K562 (cell line): ENCODE measurements at regions not wholly inside any gene's neighbourhood (a gene's known extent, or its start where the extent isn't known, plus 50 kb on each side); places are given as distances from the start of the nearest gene placed in this dataset.

Experiments
- ATAC-seq: fragments of 200-7000 bp; cut with Tn5 transposase; 3 replicates; pipeline ENCODE4 v1.9.1; 2020; ENCODE audit warnings: moderate library complexity
- BruUV-seq: library from RNA; stranded (reverse); fragments of 400-500 nt; replicated peaks from 2 replicates; lab custom pipeline; 2021; lab: Mats Ljungman, UMichigan
- CTCF ChIA-PET: fragments of 300-600 bp; formaldehyde crosslinking; extraction: SDS; loops from one replicate; lab custom pipeline; 2021; ENCODE audit warnings: low intra/inter-chr PET ratio; lab: Yijun Ruan, JAX
- POLR2A ChIA-PET: fragments of 300-600, 350-650 bp; sonication (Branson Sonifier 250); formaldehyde crosslinking; extraction: SDS; loops from one replicate; lab custom pipeline; 2021; ENCODE audit warnings: antibody characterized with exemption, inconsistent platforms; lab: Yijun Ruan, JAX
- DNase-seq, 4 experiments: peaks; one replicate each; pipeline versions ENCODE4 v3.0.0 to v3.0.0-alpha.2; 2011 to 2018; ENCODE audit warnings: low spot score in 3 of 4, mixed read lengths in 3 of 4; ENCODE audit errors: extremely low read depth in 1 of 4
- FAIRE-seq: peaks from 2 replicates; lab custom pipeline; 2011; peaks lifted over from hg19 to GRCh38; lab: Jason Lieb, UNC
- H2AFZ ChIP-seq: 2 replicates; pipeline ENCODE4 v1.6.0; 2011; ENCODE audit warnings: low read depth, low read length, control low read depth, inconsistent platforms
- H3K27ac ChIP-seq: fragments of 200-600 bp; 3 replicates; pipeline ENCODE4 v1.8.0; 2011; ENCODE audit warnings: low read depth, mild to moderate bottlenecking, control low read depth, inconsistent platforms, low read length, moderate library complexity, mixed read lengths; ENCODE audit errors: extremely low read depth
- H3K27me3 ChIP-seq, 2 experiments: fragments of 300-600 bp in 1 of 2; 2 replicates in 1 of 2; 3 replicates in 1 of 2; pipeline versions ENCODE4 v1.6.0 to v1.8.0; 2011; ENCODE audit warnings: inconsistent platforms in 2 of 2, low read length in 2 of 2, mild to moderate bottlenecking in 1 of 2, mixed read lengths in 1 of 2, moderate library complexity in 1 of 2; ENCODE audit not compliant: control insufficient read depth in 2 of 2, insufficient read depth in 2 of 2
- H3K36me3 ChIP-seq: fragments of 300-600 bp; 3 replicates; pipeline ENCODE4 v1.8.0; 2011; ENCODE audit warnings: mild to moderate bottlenecking, low read length, inconsistent platforms; ENCODE audit not compliant: control insufficient read depth, insufficient read depth
- H3K4me1 ChIP-seq, 2 experiments: fragments of 200-600 bp in 1 of 2; replicated peaks in 1 of 2; 2 replicates in 1 of 2; 3 replicates in 1 of 2; pipeline versions ENCODE4 v1.5.1 to v1.8.0; 2011; ENCODE audit warnings: inconsistent platforms in 2 of 2, low read length in 2 of 2, mild to moderate bottlenecking in 1 of 2, mixed read lengths in 1 of 2, moderate library complexity in 1 of 2; ENCODE audit not compliant: control insufficient read depth in 2 of 2, insufficient read depth in 2 of 2
- H3K4me2 ChIP-seq: 2 replicates; pipeline ENCODE4 v1.6.1; 2011; ENCODE audit warnings: low read length, control low read depth, inconsistent platforms, mixed read lengths; ENCODE audit not compliant: insufficient read depth
- H3K4me3 ChIP-seq: fragments of 200-600 bp; sonication (generic), shearing (Covaris generic); 2 replicates; pipeline ENCODE4 v1.5.1; 2016; ENCODE audit warnings: control low read depth, inconsistent platforms
- H3K79me2 ChIP-seq: fragments of 200-600 bp; 3 replicates; pipeline ENCODE4 v1.8.0; 2011; ENCODE audit warnings: low read length, inconsistent platforms; ENCODE audit not compliant: control insufficient read depth, insufficient read depth
- H3K9ac ChIP-seq, 2 experiments: 2 replicates each; pipeline versions ENCODE4 v1.6.0 to v1.6.1; 2011; ENCODE audit warnings: low read depth in 2 of 2, low read length in 2 of 2, control low read depth in 1 of 2, inconsistent platforms in 1 of 2, mild to moderate bottlenecking in 1 of 2, mixed read lengths in 1 of 2; ENCODE audit not compliant: insufficient read depth in 1 of 2
- H3K9me1 ChIP-seq: one replicate; pipeline ENCODE4 v1.6.0; 2011; ENCODE audit warnings: inconsistent platforms, mild to moderate bottlenecking, low read length, moderate library complexity; ENCODE audit not compliant: control insufficient read depth, insufficient read depth
- H3K9me3 ChIP-seq: replicated peaks from 2 replicates; pipeline ENCODE4 v1.5.1; 2011; ENCODE audit warnings: low read depth, low read length, inconsistent platforms; ENCODE audit not compliant: control insufficient read depth, insufficient read depth
- H4K20me1 ChIP-seq: replicated peaks from 2 replicates; pipeline ENCODE4 v1.6.1; 2011; ENCODE audit warnings: low read length, inconsistent platforms, mixed read lengths; ENCODE audit not compliant: control insufficient read depth, insufficient read depth
- ELF4 ChIP-seq: fragments of 450-650 bp; formaldehyde crosslinking; IDR thresholded peaks from 2 replicates; pipeline ENCODE4 v1.4.0; 2022; ENCODE audit warnings: missing genetic modification characterization
- HMGXB4 ChIP-seq: sonication (generic); formaldehyde crosslinking; IDR thresholded peaks from 2 replicates; pipeline ENCODE4 v1.8.1; 2023; ENCODE audit warnings: mild to moderate bottlenecking, missing genetic modification reagents
- KLF16 ChIP-seq: IDR thresholded peaks from 2 replicates; pipeline ENCODE4 v1.6.1; 2016; ENCODE audit warnings: antibody characterized with exemption
- MECOM ChIP-seq: fragments of 250-450 bp; sonication (Bioruptor Pico); IDR thresholded peaks from 2 replicates; pipeline ENCODE4 v1.8.0; 2022; ENCODE audit warnings: inconsistent platforms
- NEUROD1 ChIP-seq: fragments of 150-350 bp; IDR thresholded peaks from 2 replicates; pipeline ENCODE4 v1.6.1; 2014; ENCODE audit warnings: borderline replicate concordance, low read length, low read depth; ENCODE audit not compliant: partially characterized antibody
- SIX5 ChIP-seq, 2 experiments: IDR thresholded peaks; 2 replicates each; pipeline ENCODE4 v1.6.1; 2011; ENCODE audit warnings: low read length in 2 of 2, borderline replicate concordance in 1 of 2, low read depth in 1 of 2, mild to moderate bottlenecking in 1 of 2, moderate library complexity in 1 of 2; ENCODE audit not compliant: insufficient read depth in 1 of 2
- SRF ChIP-seq, 2 experiments: fragments of 250-450, 450-650 bp in 1 of 2; sonication (Bioruptor Pico) in 1 of 2; sonication (generic) in 1 of 2; formaldehyde crosslinking; IDR thresholded peaks; 2 replicates each; pipeline versions ENCODE4 v1.5.0 to v1.5.1; 2020 to 2022; ENCODE audit warnings: mild to moderate bottlenecking in 1 of 2, missing genetic modification reagents in 1 of 2
- ZNF12 ChIP-seq: sonication (generic); formaldehyde crosslinking; IDR thresholded peaks from 2 replicates; pipeline ENCODE4 v1.4.0; 2020; ENCODE audit warnings: mild to moderate bottlenecking, missing genetic modification reagents
- ZNF143 ChIP-seq: sonication (generic); formaldehyde crosslinking; IDR thresholded peaks from 2 replicates; pipeline ENCODE4 v1.9.0; 2022; ENCODE audit warnings: mild to moderate bottlenecking, missing genetic modification reagents
- ZNF175 ChIP-seq: fragments of 200-800 bp; sonication (Bioruptor generic); IDR thresholded peaks from 2 replicates; pipeline ENCODE4 v1.6.1; 2016; ENCODE audit warnings: low read depth, mild to moderate bottlenecking, missing genetic modification characterization, missing compliant biosample characterization
- ZNF324 ChIP-seq: fragments of 250-450 bp; sonication (Bioruptor Pico); IDR thresholded peaks from 2 replicates; pipeline ENCODE4 v1.4.0; 2020; ENCODE audit warnings: mild to moderate bottlenecking
- ZNF57 ChIP-seq: fragments of 450-650 bp; formaldehyde crosslinking; IDR thresholded peaks from 2 replicates; pipeline ENCODE4 v1.4.0; 2020; ENCODE audit warnings: mild to moderate bottlenecking, moderate library complexity
- ZNF75A ChIP-seq: fragments of 450-650 bp; formaldehyde crosslinking; IDR thresholded peaks from 2 replicates; pipeline ENCODE4 v1.4.0; 2020; ENCODE audit warnings: mild to moderate bottlenecking
- WGBS: fragments of 100-300 bp; shearing (Covaris generic); methylation state at CpG from one replicate; pipeline ENCODE4 v1.1.6; 2016; ENCODE audit warnings: low coverage, mixed read lengths; ENCODE audit not compliant: insufficient coverage; ENCODE audit errors: missing lambda C conversion rate; 5-methylcytosine and 5-hydroxymethylcytosine counted together
- in situ Hi-C: fragments of 300-500 bp; cut with MboI; formaldehyde crosslinking; loops from 4 replicates; pipeline ENCODE4 v1.15.0; 2018; ENCODE audit warnings: inconsistent platforms, mixed read lengths
- intact Hi-C: fragments of 100-400 bp; cut with micrococcal nuclease; formaldehyde crosslinking; loops from 2 replicates; pipeline ENCODE4 v1.14.2; 2022

GRCh38 chr3:43958005-43958770 lies 267.4 kb downstream of the ABHD5 start:
- no peak overlapping the region for H3K9ac ChIP-seq
- intact Hi-C loops (no loop called here), in situ Hi-C loops (no loop called here)
- FAIRE-seq = no peak
- no peaks in the 10 kb centered on the region for H3K36me3 ChIP-seq
- H3K4me2 ChIP-seq = no peak overlapping the region
- no peak overlapping the region for H2AFZ ChIP-seq
- no peaks in the 10 kb centered on the region for H3K9me3 ChIP-seq
- H3K9me1 ChIP-seq = no peaks in the 10 kb centered on the region
- POLR2A ChIA-PET = no interaction called here
- peaks cover 29 to 33% of the 10 kb centered on the region in 2 experiments for H3K27me3 ChIP-seq
- 5% methylated on average over 16 of the region's 16 CpGs for WGBS
- H4K20me1 ChIP-seq = no peaks in the 10 kb centered on the region; the same call in 1 of the 2 replicates
- H3K4me1 ChIP-seq = no peaks in the 10 kb centered on the region
- ATAC-seq = no peak
- TF ChIP-seq ELF4 (CRISPR knock-in tag) = no peak
- TF ChIP-seq ZNF12 (CRISPR knock-in tag) = no peak
- TF ChIP-seq KLF16 = no peak
- TF ChIP-seq ZNF57 (CRISPR knock-in tag) = no peak
- TF ChIP-seq ZNF75A (CRISPR knock-in tag) = no peak
- TF ChIP-seq ZNF324 = no peak
- no peak for TF ChIP-seq MECOM (CRISPR knock-in tag)
- CTCF ChIA-PET = no interaction called here
- BruUV-seq = no TSS peak
- H3K79me2 ChIP-seq = no peaks in the 10 kb centered on the region
- H3K27ac ChIP-seq = no peak overlapping the region
- DNase-seq = no peak
- no peak overlapping the region for H3K4me3 ChIP-seq

GRCh38 chr3:43958973-43959372 lies 268.2 kb downstream of the ABHD5 start:
- H3K9me1 ChIP-seq = no peaks in the 10 kb centered on the region
- no peak overlapping the region for H3K9ac ChIP-seq
- H3K4me2 ChIP-seq = no peak overlapping the region
- no peaks in the 10 kb centered on the region for H3K9me3 ChIP-seq
- H4K20me1 ChIP-seq = no peaks in the 10 kb centered on the region; the same call in 1 of the 2 replicates
- H2AFZ ChIP-seq = no peak overlapping the region
- H3K79me2 ChIP-seq = no peaks in the 10 kb centered on the region
- no peaks in the 10 kb centered on the region for H3K36me3 ChIP-seq
- intact Hi-C loops (no loop called here), in situ Hi-C loops (no loop called here)
- no TSS peak for BruUV-seq
- ChIA-PET CTCF (no interaction called here), POLR2A (interaction anchor here (1.0 kb wide), 1 partner anchor 10 kb away, joined by 3 read pairs; no protein-coding TSS in a partner anchor)
- H3K27ac ChIP-seq = no peak overlapping the region
- no peak for ATAC-seq
- no peak overlapping the region for H3K4me3 ChIP-seq
- no peak for FAIRE-seq
- 0% methylated on average over 3 of the region's 3 CpGs for WGBS
- H3K4me1 ChIP-seq = no peaks in the 10 kb centered on the region
- H3K27me3 ChIP-seq = peaks cover 21 to 25% of the 10 kb centered on the region in 2 experiments
- DNase-seq = no peak
- no peak for TF ChIP-seq HMGXB4 (CRISPR knock-in tag)
- no peak for TF ChIP-seq ZNF143 (CRISPR knock-in tag)
- TF ChIP-seq SIX5 (IDR thresholded peaks at IDR 0.05; ENCODE audit: borderline replicate concordance in 1 of 2, insufficient read depth in 1 of 2, low read depth in 1 of 2, low read length in 2 of 2) = no peak
- TF ChIP-seq SRF (CRISPR knock-in tag; IDR thresholded peaks at IDR 0.05) = no peak
- TF ChIP-seq ZNF324 = no peak
- no peak for TF ChIP-seq NEUROD1
- no peak for TF ChIP-seq ZNF75A (CRISPR knock-in tag)
- TF ChIP-seq ZNF175 (CRISPR knock-in tag) = no peak
